Neural cell (in vitro differentiated cells): ENCODE measurements at regions not wholly inside any gene's neighbourhood (a gene's known extent, or its start where the extent isn't known, plus 50 kb on each side); places are given as distances from the start of the nearest gene placed in this dataset.
"Not testable (repeated sequence)": the region's sequence is repeated elsewhere in the genome, so short reads cannot be mapped to it uniquely, and the experiment has no call there.

Source experiments
- H2AFZ ChIP-seq: fragments of 200-600, 300-800 bp; sonication (generic), shearing (Covaris generic); 2 replicates; pipeline ENCODE4 v1.6.0; 2014; ENCODE audit warnings: low read depth, mild to moderate bottlenecking, antibody characterized with exemption, low read length, moderate library complexity
- H3F3A ChIP-seq: fragments of 200-600 bp; shearing (Covaris generic); 2 replicates; pipeline ENCODE4 v1.6.1; 2016; ENCODE audit warnings: mild to moderate bottlenecking, moderate library complexity, mixed read lengths, antibody characterized with exemption, low read length; ENCODE audit not compliant: insufficient read depth, poor library complexity, severe bottlenecking
- H3K27ac ChIP-seq: fragments of 200-600, 300-800 bp; sonication (generic), shearing (Covaris generic); 2 replicates; pipeline ENCODE4 v1.5.1; 2014; ENCODE audit warnings: mild to moderate bottlenecking, low read length, moderate library complexity
- H3K27me3 ChIP-seq: fragments of 300-800, 200-600 bp; sonication (generic), shearing (Covaris generic); 2 replicates; pipeline ENCODE4 v1.6.0; 2014; ENCODE audit warnings: mild to moderate bottlenecking, low read depth, low read length, moderate library complexity; ENCODE audit not compliant: insufficient read depth
- H3K36me3 ChIP-seq: fragments of 300-800, 200-600 bp; sonication (generic), shearing (Covaris generic); 2 replicates; pipeline ENCODE4 v1.5.1; 2014; ENCODE audit warnings: mild to moderate bottlenecking, antibody characterized with exemption, low read length, moderate library complexity; ENCODE audit not compliant: insufficient read depth
- H3K4me2 ChIP-seq: fragments of 300-800, 200-600 bp; sonication (generic), shearing (Covaris generic); 2 replicates; pipeline ENCODE4 v1.6.0; 2014; ENCODE audit warnings: mild to moderate bottlenecking, low read length
- H3K4me3 ChIP-seq: fragments of 300-800, 200-600 bp; sonication (generic), shearing (Covaris generic); 2 replicates; pipeline ENCODE4 v1.5.1; 2014; ENCODE audit warnings: mild to moderate bottlenecking, low read length, moderate library complexity
- H3K79me2 ChIP-seq: fragments of 200-600 bp; shearing (Covaris generic); replicated peaks from 2 replicates; pipeline ENCODE4 v1.6.0; 2014; ENCODE audit warnings: mild to moderate bottlenecking, low read length, moderate library complexity; ENCODE audit not compliant: insufficient read depth
- H3K9ac ChIP-seq: fragments of 300-800, 200-600 bp; sonication (generic), shearing (Covaris generic); 2 replicates; pipeline ENCODE4 v1.6.1; 2016; ENCODE audit warnings: mild to moderate bottlenecking, low read length, mixed read lengths
- H3K9me2 ChIP-seq: fragments of 200-600 bp; shearing (Covaris generic); 2 replicates; pipeline ENCODE4 v1.6.1; 2016; ENCODE audit warnings: mild to moderate bottlenecking, low read length, mixed read lengths; ENCODE audit not compliant: insufficient read depth
- H3K9me3 ChIP-seq: fragments of 200-600, 300-800 bp; sonication (generic), shearing (Covaris generic); 2 replicates; pipeline ENCODE4 v1.6.1; 2016; ENCODE audit warnings: mild to moderate bottlenecking, mixed run types, low read length, moderate library complexity, mixed read lengths
- H4K20me1 ChIP-seq: fragments of 200-600 bp; shearing (Covaris generic); 2 replicates; pipeline ENCODE4 v1.6.1; 2016; ENCODE audit warnings: mild to moderate bottlenecking, mixed run types; ENCODE audit not compliant: insufficient read depth
- CTCF ChIP-seq: fragments of 450-650 bp; IDR thresholded peaks from 2 replicates; pipeline ENCODE4 v1.5.1; 2014; ENCODE audit warnings: antibody characterized with exemption, mild to moderate bottlenecking, moderate library complexity; ENCODE audit not compliant: poor library complexity, severe bottlenecking
- EP300 ChIP-seq: fragments of 450-650 bp; conservative IDR thresholded peaks from 2 replicates; pipeline ENCODE4 v1.6.1; 2014; ENCODE audit warnings: antibody characterized with exemption, mild to moderate bottlenecking, moderate library complexity; ENCODE audit not compliant: poor library complexity, severe bottlenecking
- EZH2 ChIP-seq: fragments of 200-600, 300-800 bp; shearing (Covaris generic), sonication (generic); IDR thresholded peaks from 2 replicates; pipeline ENCODE4 v1.6.1; 2014; ENCODE audit warnings: antibody characterized with exemption, low read length, borderline replicate concordance, mild to moderate bottlenecking; ENCODE audit not compliant: insufficient read depth, poor library complexity, severe bottlenecking
- MXI1 ChIP-seq: fragments of 450-650 bp; conservative IDR thresholded peaks from 2 replicates; pipeline ENCODE4 v1.6.1; 2014; ENCODE audit warnings: antibody characterized with exemption, mild to moderate bottlenecking; ENCODE audit not compliant: poor library complexity, severe bottlenecking
- POLR2AphosphoS5 ChIP-seq: IDR thresholded peaks from 2 replicates; pipeline ENCODE4 v1.6.1; 2012
- RAD21 ChIP-seq: fragments of 450-650 bp; conservative IDR thresholded peaks from 2 replicates; pipeline ENCODE4 v1.6.1; 2014; ENCODE audit warnings: antibody characterized with exemption, mild to moderate bottlenecking, moderate library complexity
- SMC3 ChIP-seq: fragments of 450-650 bp; conservative IDR thresholded peaks from 2 replicates; pipeline ENCODE4 v1.6.1; 2014; ENCODE audit warnings: antibody characterized with exemption, mild to moderate bottlenecking, moderate library complexity; ENCODE audit not compliant: poor library complexity
- TAF1 ChIP-seq: IDR thresholded peaks from 2 replicates; pipeline ENCODE4 v1.6.1; 2012; ENCODE audit warnings: low read depth
- TF ChIP-seq, protein P1 (sequence below): IDR thresholded peaks from 2 replicates; pipeline ENCODE4 v1.6.1; 2012; ENCODE audit warnings: borderline replicate concordance

DNA sequence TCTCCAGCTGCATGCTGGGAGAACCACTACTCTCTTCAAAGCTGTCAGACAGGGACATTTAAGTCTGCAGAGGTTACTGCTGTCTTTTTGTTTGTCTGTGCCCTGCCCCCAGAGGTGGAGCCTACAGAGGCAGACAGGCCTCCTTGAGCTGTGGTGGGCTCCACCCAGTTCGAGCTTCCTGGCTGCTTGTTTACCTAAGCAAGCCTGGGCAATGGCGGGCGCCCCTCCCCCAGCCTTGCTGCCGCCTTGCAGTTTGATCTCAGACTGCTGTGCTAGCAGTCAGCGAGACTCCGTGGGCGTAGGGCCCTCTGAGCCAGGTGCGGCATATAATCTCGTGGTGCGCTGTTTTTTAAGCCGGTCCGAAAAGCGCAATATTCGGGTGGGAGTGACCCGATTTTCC lies 215.0 kb downstream of the STIM2 start:
- H3K9me3 ChIP-seq, H4K20me1 ChIP-seq, H3K27me3 ChIP-seq, H3K4me2 ChIP-seq, H3K36me3 ChIP-seq, H3K79me2 ChIP-seq, H3K9ac ChIP-seq, H2AFZ ChIP-seq, H3K27ac ChIP-seq, H3F3A ChIP-seq, H3K4me3 ChIP-seq, H3K9me2 ChIP-seq: not testable (repeated sequence)

- no peaks in the 10 kb centered on the region for H3K9me3 ChIP-seq
- no peak overlapping the region for H3K4me2 ChIP-seq
- H3F3A ChIP-seq = no peaks in the 10 kb centered on the region
- no peaks in the 10 kb centered on the region for H3K9me2 ChIP-seq
- H3K9ac ChIP-seq = no peak overlapping the region
- H3K79me2 ChIP-seq = no peaks in the 10 kb centered on the region
- TF ChIP-seq EZH2 = no peak
- TF ChIP-seq TAF1 = no peak
- TF ChIP-seq SMC3 = no peak
- TF ChIP-seq RAD21 = no peak
- no peaks in the 10 kb centered on the region for H4K20me1 ChIP-seq
- H3K27ac ChIP-seq = no peak overlapping the region
- no peaks in the 10 kb centered on the region for H3K27me3 ChIP-seq
- no peaks in the 10 kb centered on the region for H3K36me3 ChIP-seq
- H2AFZ ChIP-seq = no peak overlapping the region
- H3K4me3 ChIP-seq = no peak overlapping the region
Observed at GRCh38 chr4:27078934-27079455, 218.4 kb downstream of the STIM2 start.

DNA sequence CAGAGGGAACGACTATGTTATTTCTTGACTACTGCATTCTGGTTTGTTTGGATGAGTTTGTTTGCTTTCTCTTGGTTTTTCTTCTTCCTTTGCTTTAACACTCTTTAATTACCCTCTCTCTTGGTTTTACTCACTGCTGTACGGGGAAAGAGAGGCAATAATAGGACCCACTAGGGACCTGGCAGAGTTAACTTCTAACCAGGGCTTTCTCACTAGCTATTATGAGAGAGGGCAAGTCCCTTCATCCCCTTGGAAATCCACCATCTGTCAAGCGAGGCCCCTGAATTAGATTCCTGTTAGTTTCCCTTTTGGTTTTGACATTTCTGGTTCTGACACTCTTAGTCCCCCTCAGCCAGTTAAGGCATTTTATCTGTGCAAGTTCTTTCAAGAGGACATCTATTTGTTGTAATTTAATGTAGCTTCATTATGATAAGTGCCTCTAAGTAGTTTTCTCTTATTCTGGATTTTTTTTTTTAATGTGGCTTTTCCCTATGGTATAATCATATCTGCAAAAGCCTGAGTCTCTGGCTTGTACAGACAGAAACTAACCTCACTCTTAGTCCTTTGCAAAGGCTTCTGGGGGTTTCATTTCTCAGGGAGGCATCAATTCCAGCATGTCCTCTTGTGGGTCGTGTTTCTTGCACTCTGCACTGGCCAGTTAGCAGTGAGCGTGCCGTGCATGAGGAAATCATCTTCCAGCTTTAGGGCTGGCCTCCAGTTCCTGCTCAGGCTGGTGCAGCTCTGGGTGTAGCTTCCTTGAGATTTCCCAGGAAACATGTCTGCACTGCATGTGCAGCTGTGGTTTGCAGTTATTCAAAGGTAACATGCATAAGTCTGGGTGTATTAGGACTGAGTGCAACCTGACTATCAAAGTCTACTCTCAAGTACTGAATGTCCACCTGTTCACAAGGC lies 221.3 kb downstream of the STIM2 start:
- H3K36me3 ChIP-seq = no peaks in the 10 kb centered on the region
- H3K27ac ChIP-seq = no peak overlapping the region
- H3K4me3 ChIP-seq = no peak overlapping the region
- H3K4me2 ChIP-seq = no peak overlapping the region
- no peaks in the 10 kb centered on the region for H3K9me2 ChIP-seq
- no peak overlapping the region for H2AFZ ChIP-seq
- no peaks in the 10 kb centered on the region for H3F3A ChIP-seq
- no peaks in the 10 kb centered on the region for H3K79me2 ChIP-seq
- no peaks in the 10 kb centered on the region for H4K20me1 ChIP-seq
- no peak overlapping the region for H3K9ac ChIP-seq
- TF ChIP-seq CTCF = no peak
- TF ChIP-seq POLR2AphosphoS5 = no peak
- TF ChIP-seq MXI1 = no peak
- no peak for TF ChIP-seq EP300
- TF ChIP-seq, protein P1, sequence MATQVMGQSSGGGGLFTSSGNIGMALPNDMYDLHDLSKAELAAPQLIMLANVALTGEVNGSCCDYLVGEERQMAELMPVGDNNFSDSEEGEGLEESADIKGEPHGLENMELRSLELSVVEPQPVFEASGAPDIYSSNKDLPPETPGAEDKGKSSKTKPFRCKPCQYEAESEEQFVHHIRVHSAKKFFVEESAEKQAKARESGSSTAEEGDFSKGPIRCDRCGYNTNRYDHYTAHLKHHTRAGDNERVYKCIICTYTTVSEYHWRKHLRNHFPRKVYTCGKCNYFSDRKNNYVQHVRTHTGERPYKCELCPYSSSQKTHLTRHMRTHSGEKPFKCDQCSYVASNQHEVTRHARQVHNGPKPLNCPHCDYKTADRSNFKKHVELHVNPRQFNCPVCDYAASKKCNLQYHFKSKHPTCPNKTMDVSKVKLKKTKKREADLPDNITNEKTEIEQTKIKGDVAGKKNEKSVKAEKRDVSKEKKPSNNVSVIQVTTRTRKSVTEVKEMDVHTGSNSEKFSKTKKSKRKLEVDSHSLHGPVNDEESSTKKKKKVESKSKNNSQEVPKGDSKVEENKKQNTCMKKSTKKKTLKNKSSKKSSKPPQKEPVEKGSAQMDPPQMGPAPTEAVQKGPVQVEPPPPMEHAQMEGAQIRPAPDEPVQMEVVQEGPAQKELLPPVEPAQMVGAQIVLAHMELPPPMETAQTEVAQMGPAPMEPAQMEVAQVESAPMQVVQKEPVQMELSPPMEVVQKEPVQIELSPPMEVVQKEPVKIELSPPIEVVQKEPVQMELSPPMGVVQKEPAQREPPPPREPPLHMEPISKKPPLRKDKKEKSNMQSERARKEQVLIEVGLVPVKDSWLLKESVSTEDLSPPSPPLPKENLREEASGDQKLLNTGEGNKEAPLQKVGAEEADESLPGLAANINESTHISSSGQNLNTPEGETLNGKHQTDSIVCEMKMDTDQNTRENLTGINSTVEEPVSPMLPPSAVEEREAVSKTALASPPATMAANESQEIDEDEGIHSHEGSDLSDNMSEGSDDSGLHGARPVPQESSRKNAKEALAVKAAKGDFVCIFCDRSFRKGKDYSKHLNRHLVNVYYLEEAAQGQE = no peak
- TF ChIP-seq RAD21 = no peak
- no peak for TF ChIP-seq SMC3
- no peak for TF ChIP-seq EZH2
- no peak for TF ChIP-seq TAF1
- no peaks in the 10 kb centered on the region for H3K27me3 ChIP-seq
- H3K9me3 ChIP-seq = no peaks in the 10 kb centered on the region
